H1 (cell line): ENCODE measurements at regions not wholly inside any gene's neighbourhood (a gene's known extent, or its start where the extent isn't known, plus 50 kb on each side); places are given as distances from the start of the nearest gene placed in this dataset.

Experiments
- CTCF ChIA-PET: fragments of 300-600 bp; sonication (Branson Sonifier 250); formaldehyde crosslinking; loops from one replicate; lab custom pipeline; 2021; ENCODE audit not compliant: partially characterized antibody; lab: Charles Lee
- POLR2A ChIA-PET: fragments of 300-600 bp; sonication (Branson Sonifier 250); formaldehyde crosslinking; loops from one replicate; lab custom pipeline; 2021; ENCODE audit warnings: inconsistent platforms; ENCODE audit not compliant: partially characterized antibody; lab: Charles Lee
- DNase-seq, 2 experiments: peaks; one replicate each; pipeline versions ENCODE4 v3.0.0 to v3.0.0-alpha.2; 2010 to 2022; ENCODE audit warnings: low spot score in 2 of 2, low read depth in 1 of 2, mixed read lengths in 1 of 2
- FAIRE-seq: peaks from 2 replicates; lab custom pipeline; 2011; peaks lifted over from hg19 to GRCh38; lab: Jason Lieb, UNC
- H2AFZ ChIP-seq: 2 replicates; pipeline ENCODE4 v1.8.1; 2012; ENCODE audit warnings: low read length, inconsistent platforms
- H2AK5ac ChIP-seq: 2 replicates; pipeline ENCODE4 v1.6.1; 2013; ENCODE audit warnings: low read depth, low read length
- H2BK120ac ChIP-seq: replicated peaks from 2 replicates; pipeline ENCODE3; 2013; ENCODE audit warnings: low read depth, low read length, inconsistent platforms
- H2BK12ac ChIP-seq: 2 replicates; pipeline ENCODE4 v1.6.1; 2013; ENCODE audit warnings: low read depth, low read length
- H2BK15ac ChIP-seq: 2 replicates; pipeline ENCODE4 v1.6.1; 2013; ENCODE audit warnings: low read length
- H2BK20ac ChIP-seq: 2 replicates; pipeline ENCODE4 v1.6.1; 2013; ENCODE audit warnings: low read length
- H2BK5ac ChIP-seq: 2 replicates; pipeline ENCODE4 v1.6.1; 2013; ENCODE audit warnings: low read depth, low read length
- H3K14ac ChIP-seq: 2 replicates; pipeline ENCODE4 v1.6.1; 2013; ENCODE audit warnings: inconsistent platforms; ENCODE audit not compliant: insufficient read length
- H3K18ac ChIP-seq: 2 replicates; pipeline ENCODE4 v1.6.1; 2013; ENCODE audit warnings: low read length; ENCODE audit errors: extremely low read depth
- H3K23ac ChIP-seq: 2 replicates; pipeline ENCODE4 v1.6.1; 2013; ENCODE audit warnings: inconsistent platforms; ENCODE audit not compliant: insufficient read length
- H3K23me2 ChIP-seq: 2 replicates; pipeline ENCODE4 v1.6.1; 2013; ENCODE audit warnings: low read depth, low read length
- H3K27ac ChIP-seq: 2 replicates; pipeline ENCODE4 v1.6.1; 2011; ENCODE audit warnings: low read depth, low read length, inconsistent platforms
- H3K27me3 ChIP-seq, 4 experiments: replicated peaks in 1 of 4; 1 replicate in 1 of 4; 2 replicates in 3 of 4; pipeline versions ENCODE4 v1.6.1 to v1.8.1; 2011 to 2013; ENCODE audit warnings: low read length in 3 of 4, mild to moderate bottlenecking in 3 of 4, inconsistent platforms in 2 of 4, mixed read lengths in 2 of 4, moderate library complexity in 1 of 4; ENCODE audit not compliant: control insufficient read depth in 3 of 4, insufficient read depth in 3 of 4; ENCODE audit errors: extremely low read depth in 1 of 4
- H3K36me3 ChIP-seq, 4 experiments: 2 replicates each; pipeline versions ENCODE4 v1.6.1 to v1.8.1; 2011 to 2013; ENCODE audit warnings: mild to moderate bottlenecking in 4 of 4, low read length in 3 of 4, moderate library complexity in 2 of 4, control low read depth in 1 of 4, inconsistent platforms in 1 of 4; ENCODE audit not compliant: insufficient read depth in 4 of 4, control insufficient read depth in 2 of 4
- H3K4ac ChIP-seq: replicated peaks from 2 replicates; pipeline ENCODE3; 2013; ENCODE audit warnings: low read length, low read depth, mixed read lengths, inconsistent platforms; ENCODE audit not compliant: insufficient read length
- H3K4me1 ChIP-seq, 4 experiments: replicated peaks in 1 of 4; 1 replicate in 1 of 4; 2 replicates in 3 of 4; pipeline versions ENCODE4 v1.6.1 to v1.8.1; 2011 to 2013; ENCODE audit warnings: low read length in 3 of 4, inconsistent platforms in 2 of 4, mixed read lengths in 1 of 4; ENCODE audit not compliant: insufficient read depth in 4 of 4, control insufficient read depth in 3 of 4
- H3K4me2 ChIP-seq, 2 experiments: 2 replicates each; pipeline versions ENCODE4 v1.6.1 to v1.8.1; 2011 to 2013; ENCODE audit warnings: low read depth in 2 of 2, low read length in 2 of 2, control low read depth in 1 of 2, inconsistent platforms in 1 of 2, mild to moderate bottlenecking in 1 of 2; ENCODE audit not compliant: insufficient read depth in 1 of 2
- H3K4me3 ChIP-seq, 4 experiments: fragments of 200-600, 300-600 bp in 1 of 4; sonication (generic), shearing (Covaris generic), sonication (Bioruptor Twin) in 1 of 4; 2 replicates each; pipeline versions ENCODE4 v1.5.1 to v1.8.1; 2011 to 2016; ENCODE audit warnings: low read length in 4 of 4, low read depth in 3 of 4, control low read depth in 2 of 4, inconsistent platforms in 2 of 4, mild to moderate bottlenecking in 2 of 4, mixed read lengths in 1 of 4, moderate library complexity in 1 of 4; ENCODE audit not compliant: insufficient read depth in 2 of 4; ENCODE audit errors: extremely low read depth in 1 of 4
- H3K56ac ChIP-seq: replicated peaks from 2 replicates; pipeline ENCODE3; 2013; ENCODE audit warnings: low read depth, mild to moderate bottlenecking, mixed read lengths, low read length, inconsistent platforms; ENCODE audit not compliant: insufficient read length
- H3K79me1 ChIP-seq: 2 replicates; pipeline ENCODE4 v1.6.1; 2013; ENCODE audit warnings: low read depth, low read length, control low read depth
- H3K79me2 ChIP-seq, 2 experiments: 2 replicates each; pipeline versions ENCODE4 v1.6.1 to v1.8.1; 2012 to 2013; ENCODE audit warnings: low read length in 2 of 2, mild to moderate bottlenecking in 2 of 2, inconsistent platforms in 1 of 2; ENCODE audit not compliant: insufficient read depth in 2 of 2, control insufficient read depth in 1 of 2
- H3K9ac ChIP-seq, 4 experiments: replicated peaks in 1 of 4; 1 replicate in 1 of 4; 2 replicates in 3 of 4; pipeline versions ENCODE4 v1.6.1 to v1.8.1; 2011 to 2013; ENCODE audit warnings: low read depth in 3 of 4, low read length in 3 of 4, control low read depth in 2 of 4, mild to moderate bottlenecking in 2 of 4, moderate library complexity in 2 of 4, inconsistent platforms in 1 of 4; ENCODE audit errors: extremely low read depth in 1 of 4
- H3K9me3 ChIP-seq, 2 experiments: 2 replicates each; pipeline versions ENCODE4 v1.6.1 to v1.8.1; 2012 to 2013; ENCODE audit warnings: mild to moderate bottlenecking in 2 of 2, moderate library complexity in 2 of 2, control low read depth in 1 of 2, inconsistent platforms in 1 of 2, low read depth in 1 of 2, low read length in 1 of 2, mixed read lengths in 1 of 2; ENCODE audit not compliant: insufficient read depth in 2 of 2
- H4K20me1 ChIP-seq, 2 experiments: replicated peaks in 1 of 2; 2 replicates each; pipeline versions ENCODE3 to v1.8.1; 2011 to 2013; ENCODE audit warnings: inconsistent platforms in 2 of 2, low read length in 2 of 2, mild to moderate bottlenecking in 1 of 2; ENCODE audit not compliant: insufficient read depth in 2 of 2, control insufficient read depth in 1 of 2
- H4K5ac ChIP-seq: 2 replicates; pipeline ENCODE4 v1.6.1; 2013; ENCODE audit warnings: low read length, low read depth, mixed read lengths, inconsistent platforms; ENCODE audit not compliant: insufficient read length
- H4K8ac ChIP-seq: 2 replicates; pipeline ENCODE4 v1.8.0; 2013; ENCODE audit warnings: mild to moderate bottlenecking, moderate library complexity, low read length, inconsistent platforms; ENCODE audit not compliant: insufficient read depth; ENCODE audit errors: extremely low read depth
- H4K91ac ChIP-seq: replicated peaks from 2 replicates; pipeline ENCODE3; 2013; ENCODE audit warnings: low read length, mixed read lengths, inconsistent platforms; ENCODE audit not compliant: insufficient read length
- GABPA ChIP-seq: IDR thresholded peaks from 2 replicates; pipeline ENCODE4 v1.6.1; 2011; ENCODE audit warnings: mild to moderate bottlenecking, low read length, moderate library complexity, borderline replicate concordance; ENCODE audit not compliant: insufficient read depth
- RFX5 ChIP-seq: IDR thresholded peaks from 2 replicates; pipeline ENCODE4 v1.6.1; 2011; ENCODE audit warnings: low read depth, low read length, improper control_type of control experiment, borderline replicate concordance
- SIRT6 ChIP-seq: IDR thresholded peaks from one replicate; pipeline ENCODE4 v1.7.1; 2012; ENCODE audit warnings: low read length, inconsistent platforms
- YY1 ChIP-seq: IDR thresholded peaks from 2 replicates; pipeline ENCODE4 v1.6.1; 2011; ENCODE audit warnings: low read depth, mild to moderate bottlenecking, low read length
- WGBS, 2 experiments: shearing (Covaris generic) in 1 of 2; methylation state at CpG; one replicate each; pipeline versions ENCODE4 v1.1.6 to v1.1.7; 2013 to 2015; ENCODE audit warnings: low lambda C conversion rate in 2 of 2, mixed read lengths in 2 of 2, inconsistent platforms in 1 of 2, low coverage in 1 of 2, missing lambda C conversion rate in 1 of 2; ENCODE audit not compliant: insufficient replicate concordance in 2 of 2, insufficient coverage in 1 of 2, insufficient read length in 1 of 2; ENCODE audit errors: extremely low coverage in 1 of 2, missing lambda C conversion rate in 1 of 2; 5-methylcytosine and 5-hydroxymethylcytosine counted together
- TF ChIP-seq, protein P1 (sequence below): IDR thresholded peaks from 2 replicates; pipeline ENCODE4 v1.6.1; 2012; ENCODE audit warnings: low read length, inconsistent platforms

DNA sequence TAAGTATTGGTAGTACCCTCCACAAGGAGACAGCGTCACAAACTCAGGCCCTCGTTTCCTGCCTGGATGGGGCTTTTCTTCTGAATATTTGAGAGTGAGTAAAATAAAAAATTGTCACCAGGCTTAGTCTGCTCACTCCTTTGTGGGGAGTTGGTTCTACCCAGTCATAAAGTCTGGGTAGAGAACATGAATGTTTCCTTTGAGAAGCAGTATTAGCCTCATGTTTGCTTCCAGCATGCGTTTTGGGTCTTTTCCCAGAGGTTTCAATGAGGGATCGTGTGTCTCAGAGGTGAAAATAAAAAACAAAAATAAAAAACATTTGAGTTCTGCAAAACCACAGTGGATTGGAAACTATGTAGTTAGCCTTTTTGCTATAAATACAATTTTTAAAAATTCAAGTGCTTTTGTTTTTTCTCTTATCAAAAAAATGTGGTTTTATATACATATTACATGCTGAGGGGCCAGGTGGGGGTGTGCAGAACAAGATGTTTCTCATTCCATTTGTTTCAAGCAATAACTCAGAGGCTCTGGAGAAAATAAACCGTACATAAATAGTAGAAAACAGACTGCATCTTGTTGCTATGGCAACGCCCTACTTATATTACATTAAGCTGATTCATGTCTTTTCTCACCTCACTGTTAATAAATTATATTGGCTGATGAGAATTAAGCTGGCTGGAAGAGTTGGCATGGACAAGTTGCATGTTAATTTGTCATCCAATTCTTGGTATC, 182.8 kb upstream of the FOXN2 start:
- no peak overlapping the region for H3K14ac ChIP-seq

More for the DNA sequence above, 182.8 kb upstream of the FOXN2 start:
- no peaks in the 10 kb centered on the region; the same call in 1 of the 2 replicates for H3K23me2 ChIP-seq
- H3K4me1 ChIP-seq, result no peaks in the 10 kb centered on the region
- no peaks in the 10 kb centered on the region for H3K79me2 ChIP-seq
- H2BK5ac ChIP-seq, result no peak overlapping the region
- H3K56ac ChIP-seq, result no peak overlapping the region
- no peaks in the 10 kb centered on the region for H3K36me3 ChIP-seq
- H2BK12ac ChIP-seq, result no peak overlapping the region
- no peak overlapping the region for H2BK15ac ChIP-seq
- no peak overlapping the region for H3K23ac ChIP-seq
- no peaks in the 10 kb centered on the region for H3K9me3 ChIP-seq
- ChIA-PET POLR2A (no interaction called here), CTCF (interaction anchor here (1.0 kb wide), 1 partner anchor 12 kb away, joined by 3 read pairs; no protein-coding TSS in a partner anchor)
- H4K5ac ChIP-seq, result no peak overlapping the region
- H2BK20ac ChIP-seq, result no peak overlapping the region
- FAIRE-seq (no peak), DNase-seq (no peak)
- no peak overlapping the region for H3K18ac ChIP-seq
- no peak overlapping the region for H3K9ac ChIP-seq
- H3K4me3 ChIP-seq, result no peak overlapping the region
- TF ChIP-seq, protein P1, sequence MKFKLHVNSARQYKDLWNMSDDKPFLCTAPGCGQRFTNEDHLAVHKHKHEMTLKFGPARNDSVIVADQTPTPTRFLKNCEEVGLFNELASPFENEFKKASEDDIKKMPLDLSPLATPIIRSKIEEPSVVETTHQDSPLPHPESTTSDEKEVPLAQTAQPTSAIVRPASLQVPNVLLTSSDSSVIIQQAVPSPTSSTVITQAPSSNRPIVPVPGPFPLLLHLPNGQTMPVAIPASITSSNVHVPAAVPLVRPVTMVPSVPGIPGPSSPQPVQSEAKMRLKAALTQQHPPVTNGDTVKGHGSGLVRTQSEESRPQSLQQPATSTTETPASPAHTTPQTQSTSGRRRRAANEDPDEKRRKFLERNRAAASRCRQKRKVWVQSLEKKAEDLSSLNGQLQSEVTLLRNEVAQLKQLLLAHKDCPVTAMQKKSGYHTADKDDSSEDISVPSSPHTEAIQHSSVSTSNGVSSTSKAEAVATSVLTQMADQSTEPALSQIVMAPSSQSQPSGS, result no peak
- TF ChIP-seq GABPA (no peak), SIRT6 (no peak), RFX5 (no peak), YY1 (no peak)
- no peaks in the 10 kb centered on the region for H3K27me3 ChIP-seq
- no peak overlapping the region for H2AFZ ChIP-seq
- no peaks in the 10 kb centered on the region for H4K20me1 ChIP-seq
- no peak overlapping the region for H2BK120ac ChIP-seq
- H3K4me2 ChIP-seq, result no peak overlapping the region
- no peak overlapping the region for H4K8ac ChIP-seq
- no peaks in the 10 kb centered on the region for H3K79me1 ChIP-seq
- 93% methylated on average over 6 of the region's 6 CpGs; no CpG with 5 or more reads in 1 of the 2 experiments for WGBS, 2 experiments
- H4K91ac ChIP-seq, result no peak overlapping the region
- no peak overlapping the region for H2AK5ac ChIP-seq
- no peak overlapping the region for H3K27ac ChIP-seq
- no peak overlapping the region for H3K4ac ChIP-seq
